K562 (cell line): ENCODE measurements at regions not wholly inside any gene's neighbourhood (a gene's known extent, or its start where the extent isn't known, plus 50 kb on each side); places are given as distances from the start of the nearest gene placed in this dataset.

Experiments
- ATAC-seq: fragments of 200-7000 bp; cut with Tn5 transposase; 3 replicates; pipeline ENCODE4 v1.9.1; 2020; ENCODE audit warnings: moderate library complexity
- BruUV-seq: library from RNA; stranded (reverse); fragments of 400-500 nt; replicated peaks from 2 replicates; lab custom pipeline; 2021; lab: Mats Ljungman, UMichigan
- CTCF ChIA-PET: fragments of 300-600 bp; formaldehyde crosslinking; extraction: SDS; loops from one replicate; lab custom pipeline; 2021; ENCODE audit warnings: low intra/inter-chr PET ratio; lab: Yijun Ruan, JAX
- POLR2A ChIA-PET: fragments of 300-600, 350-650 bp; sonication (Branson Sonifier 250); formaldehyde crosslinking; extraction: SDS; loops from one replicate; lab custom pipeline; 2021; ENCODE audit warnings: antibody characterized with exemption, inconsistent platforms; lab: Yijun Ruan, JAX
- DNase-seq, 4 experiments: peaks; one replicate each; pipeline versions ENCODE4 v3.0.0 to v3.0.0-alpha.2; 2011 to 2018; ENCODE audit warnings: low spot score in 3 of 4, mixed read lengths in 3 of 4; ENCODE audit errors: extremely low read depth in 1 of 4
- FAIRE-seq: peaks from 2 replicates; lab custom pipeline; 2011; peaks lifted over from hg19 to GRCh38; lab: Jason Lieb, UNC
- H2AFZ ChIP-seq: 2 replicates; pipeline ENCODE4 v1.6.0; 2011; ENCODE audit warnings: low read depth, low read length, control low read depth, inconsistent platforms
- H3K27ac ChIP-seq: fragments of 200-600 bp; 3 replicates; pipeline ENCODE4 v1.8.0; 2011; ENCODE audit warnings: low read depth, mild to moderate bottlenecking, control low read depth, inconsistent platforms, low read length, moderate library complexity, mixed read lengths; ENCODE audit errors: extremely low read depth
- H3K27me3 ChIP-seq, 2 experiments: fragments of 300-600 bp in 1 of 2; 2 replicates in 1 of 2; 3 replicates in 1 of 2; pipeline versions ENCODE4 v1.6.0 to v1.8.0; 2011; ENCODE audit warnings: inconsistent platforms in 2 of 2, low read length in 2 of 2, mild to moderate bottlenecking in 1 of 2, mixed read lengths in 1 of 2, moderate library complexity in 1 of 2; ENCODE audit not compliant: control insufficient read depth in 2 of 2, insufficient read depth in 2 of 2
- H3K36me3 ChIP-seq: fragments of 300-600 bp; 3 replicates; pipeline ENCODE4 v1.8.0; 2011; ENCODE audit warnings: mild to moderate bottlenecking, low read length, inconsistent platforms; ENCODE audit not compliant: control insufficient read depth, insufficient read depth
- H3K4me1 ChIP-seq, 2 experiments: fragments of 200-600 bp in 1 of 2; replicated peaks in 1 of 2; 2 replicates in 1 of 2; 3 replicates in 1 of 2; pipeline versions ENCODE4 v1.5.1 to v1.8.0; 2011; ENCODE audit warnings: inconsistent platforms in 2 of 2, low read length in 2 of 2, mild to moderate bottlenecking in 1 of 2, mixed read lengths in 1 of 2, moderate library complexity in 1 of 2; ENCODE audit not compliant: control insufficient read depth in 2 of 2, insufficient read depth in 2 of 2
- H3K4me2 ChIP-seq: 2 replicates; pipeline ENCODE4 v1.6.1; 2011; ENCODE audit warnings: low read length, control low read depth, inconsistent platforms, mixed read lengths; ENCODE audit not compliant: insufficient read depth
- H3K4me3 ChIP-seq: fragments of 200-600 bp; sonication (generic), shearing (Covaris generic); 2 replicates; pipeline ENCODE4 v1.5.1; 2016; ENCODE audit warnings: control low read depth, inconsistent platforms
- H3K79me2 ChIP-seq: fragments of 200-600 bp; 3 replicates; pipeline ENCODE4 v1.8.0; 2011; ENCODE audit warnings: low read length, inconsistent platforms; ENCODE audit not compliant: control insufficient read depth, insufficient read depth
- H3K9ac ChIP-seq, 2 experiments: 2 replicates each; pipeline versions ENCODE4 v1.6.0 to v1.6.1; 2011; ENCODE audit warnings: low read depth in 2 of 2, low read length in 2 of 2, control low read depth in 1 of 2, inconsistent platforms in 1 of 2, mild to moderate bottlenecking in 1 of 2, mixed read lengths in 1 of 2; ENCODE audit not compliant: insufficient read depth in 1 of 2
- H3K9me1 ChIP-seq: one replicate; pipeline ENCODE4 v1.6.0; 2011; ENCODE audit warnings: inconsistent platforms, mild to moderate bottlenecking, low read length, moderate library complexity; ENCODE audit not compliant: control insufficient read depth, insufficient read depth
- H3K9me3 ChIP-seq: replicated peaks from 2 replicates; pipeline ENCODE4 v1.5.1; 2011; ENCODE audit warnings: low read depth, low read length, inconsistent platforms; ENCODE audit not compliant: control insufficient read depth, insufficient read depth
- H4K20me1 ChIP-seq: replicated peaks from 2 replicates; pipeline ENCODE4 v1.6.1; 2011; ENCODE audit warnings: low read length, inconsistent platforms, mixed read lengths; ENCODE audit not compliant: control insufficient read depth, insufficient read depth
- BDP1 ChIP-seq: IDR thresholded peaks from 3 replicates; pipeline ENCODE4 v1.6.1; 2011; ENCODE audit not compliant: insufficient read length, insufficient read depth
- HIVEP1 ChIP-seq: fragments of 250-450 bp; sonication (Bioruptor Pico); IDR thresholded peaks from 2 replicates; pipeline ENCODE4 v1.4.0; 2020; ENCODE audit warnings: mild to moderate bottlenecking
- JUN ChIP-seq, 2 experiments: sonication (generic) in 1 of 2; formaldehyde crosslinking in 1 of 2; IDR thresholded peaks; 2 replicates each; pipeline versions ENCODE4 v1.6.1 to v1.8.0; 2012 to 2022; ENCODE audit warnings: borderline replicate concordance in 2 of 2, mild to moderate bottlenecking in 2 of 2, improper control_type of control experiment in 1 of 2, low read depth in 1 of 2, low read length in 1 of 2, missing genetic modification reagents in 1 of 2
- MTA1 ChIP-seq: fragments of 450-650 bp; IDR thresholded peaks from 2 replicates; pipeline ENCODE4 v1.6.1; 2017; ENCODE audit warnings: borderline replicate concordance
- MTA2 ChIP-seq: fragments of 450-650 bp; IDR thresholded peaks from 2 replicates; pipeline ENCODE4 v1.6.1; 2016; ENCODE audit warnings: low read depth
- ZBED1 ChIP-seq: IDR thresholded peaks from 2 replicates; pipeline ENCODE4 v1.6.1; 2014
- ZFPM2 ChIP-seq: fragments of 250-450 bp; sonication (Bioruptor Pico); IDR thresholded peaks from 2 replicates; pipeline ENCODE4 v1.5.1; 2022; ENCODE audit warnings: mild to moderate bottlenecking
- WGBS: fragments of 100-300 bp; shearing (Covaris generic); methylation state at CpG from one replicate; pipeline ENCODE4 v1.1.6; 2016; ENCODE audit warnings: low coverage, mixed read lengths; ENCODE audit not compliant: insufficient coverage; ENCODE audit errors: missing lambda C conversion rate; 5-methylcytosine and 5-hydroxymethylcytosine counted together
- in situ Hi-C: fragments of 300-500 bp; cut with MboI; formaldehyde crosslinking; loops from 4 replicates; pipeline ENCODE4 v1.15.0; 2018; ENCODE audit warnings: inconsistent platforms, mixed read lengths
- intact Hi-C: fragments of 100-400 bp; cut with micrococcal nuclease; formaldehyde crosslinking; loops from 2 replicates; pipeline ENCODE4 v1.14.2; 2022
- TF ChIP-seq, protein P1 (sequence below), 2 experiments: fragments of 450-650 bp; conservative IDR thresholded peaks; 2 replicates each; pipeline ENCODE4 v1.6.1; 2017; ENCODE audit warnings: mild to moderate bottlenecking in 2 of 2, moderate library complexity in 2 of 2

- WGBS: 3% methylated on average over 2 of the region's 2 CpGs
- H2AFZ ChIP-seq: no peak overlapping the region
- BruUV-seq: no TSS peak
- intact Hi-C loops (no loop called here), in situ Hi-C loops (no loop called here)
- ChIA-PET CTCF (no interaction called here), POLR2A (no interaction called here)
- no peaks in the 10 kb centered on the region for H3K9me1 ChIP-seq
- H3K9me3 ChIP-seq: no peaks in the 10 kb centered on the region
- ATAC-seq: no peak
- no peak for FAIRE-seq
- H3K4me2 ChIP-seq: no peak overlapping the region
- H3K9ac ChIP-seq: no peak overlapping the region
- no peaks in the 10 kb centered on the region for H3K4me1 ChIP-seq
- H3K27ac ChIP-seq: no peak overlapping the region
- H3K4me3 ChIP-seq: no peak overlapping the region
- no peaks in the 10 kb centered on the region for H4K20me1 ChIP-seq
- H3K79me2 ChIP-seq: no peaks in the 10 kb centered on the region
- H3K36me3 ChIP-seq: no peaks in the 10 kb centered on the region
- no peak for DNase-seq
- H3K27me3 ChIP-seq: no peaks in the 10 kb centered on the region
- TF ChIP-seq JUN (IDR thresholded peaks at IDR 0.05; ENCODE audit: borderline replicate concordance, low read depth, low read length): no peak
- TF ChIP-seq JUN (CRISPR knock-in tag; IDR thresholded peaks at IDR 0.05; ENCODE audit: borderline replicate concordance): no peak
- TF ChIP-seq ZFPM2 (CRISPR knock-in tag): no peak
- TF ChIP-seq MTA2: no peak
- TF ChIP-seq, all 486 proteins: peak for 0
These were observed 712.5 kb upstream of the GRAMD2B start for GRCh38 chr5:125710745-125711144.

GRCh38 chr5:125712397-125712796 is 710.8 kb upstream of the GRAMD2B start:
- CTCF ChIA-PET: no interaction called here
- no peaks in the 10 kb centered on the region for H3K36me3 ChIP-seq
- TF ChIP-seq ZBED1: no peak
- TF ChIP-seq BDP1: no peak
- TF ChIP-seq, protein P1, sequence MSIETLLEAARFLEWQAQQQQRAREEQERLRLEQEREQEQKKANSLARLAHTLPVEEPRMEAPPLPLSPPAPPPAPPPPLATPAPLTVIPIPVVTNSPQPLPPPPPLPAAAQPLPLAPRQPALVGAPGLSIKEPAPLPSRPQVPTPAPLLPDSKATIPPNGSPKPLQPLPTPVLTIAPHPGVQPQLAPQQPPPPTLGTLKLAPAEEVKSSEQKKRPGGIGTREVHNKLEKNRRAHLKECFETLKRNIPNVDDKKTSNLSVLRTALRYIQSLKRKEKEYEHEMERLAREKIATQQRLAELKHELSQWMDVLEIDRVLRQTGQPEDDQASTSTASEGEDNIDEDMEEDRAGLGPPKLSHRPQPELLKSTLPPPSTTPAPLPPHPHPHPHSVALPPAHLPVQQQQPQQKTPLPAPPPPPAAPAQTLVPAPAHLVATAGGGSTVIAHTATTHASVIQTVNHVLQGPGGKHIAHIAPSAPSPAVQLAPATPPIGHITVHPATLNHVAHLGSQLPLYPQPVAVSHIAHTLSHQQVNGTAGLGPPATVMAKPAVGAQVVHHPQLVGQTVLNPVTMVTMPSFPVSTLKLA (conservative IDR thresholded peaks at IDR 0.05): no peak
- no peak for TF ChIP-seq HIVEP1 (CRISPR knock-in tag)
- TF ChIP-seq MTA1: no peak
- TF ChIP-seq, all 486 proteins: peak for 0
- Histone ChIP-seq H3K27me3 (no peaks in the 10 kb centered on the region), H4K20me1 (no peaks in the 10 kb centered on the region), H3K4me2 (no peak overlapping the region), H3K27ac (no peak overlapping the region), H3K79me2 (no peaks in the 10 kb centered on the region), H3K9me1 (no peaks in the 10 kb centered on the region), H3K4me3 (no peak overlapping the region), H3K9ac (no peak overlapping the region), H2AFZ (no peak overlapping the region), H3K9me3 (no peaks in the 10 kb centered on the region), H3K4me1 (no peaks in the 10 kb centered on the region)
- in situ Hi-C loops: no loop called here
- POLR2A ChIA-PET: no interaction called here
- no peak for ATAC-seq
- intact Hi-C loops: no loop called here
- WGBS: 0% methylated on average over 1 of the region's 1 CpG
- DNase-seq: no peak
- no TSS peak for BruUV-seq
- no peak for FAIRE-seq
